Trophoblast cell (in vitro differentiated cells and primary cell): ENCODE measurements at regions not wholly inside any gene's neighbourhood (a gene's known extent, or its start where the extent isn't known, plus 50 kb on each side); places are given as distances from the start of the nearest gene placed in this dataset.

ENCODE experiments used
- DNase-seq, 2 donors: peaks; one replicate each; pipeline ENCODE4 v3.0.0-alpha.2; 2016
- H2AFZ ChIP-seq: 2 replicates; pipeline ENCODE4 v1.6.1; 2013; ENCODE audit warnings: low read length, moderate library complexity, mild to moderate bottlenecking; ENCODE audit not compliant: insufficient read depth, poor library complexity
- H2AK5ac ChIP-seq: 2 replicates; pipeline ENCODE4 v1.6.1; 2013; ENCODE audit warnings: mild to moderate bottlenecking, low read length
- H2BK120ac ChIP-seq: 2 replicates; pipeline ENCODE4 v1.6.1; 2013; ENCODE audit warnings: low read length, mild to moderate bottlenecking, moderate library complexity; ENCODE audit not compliant: insufficient read depth, poor library complexity
- H2BK12ac ChIP-seq: 2 replicates; pipeline ENCODE4 v1.6.1; 2013; ENCODE audit warnings: mild to moderate bottlenecking, low read length, moderate library complexity
- H2BK5ac ChIP-seq: 2 replicates; pipeline ENCODE4 v1.6.1; 2013; ENCODE audit warnings: low read length, low read depth, moderate library complexity, mild to moderate bottlenecking; ENCODE audit not compliant: poor library complexity
- H3K14ac ChIP-seq: 2 replicates; pipeline ENCODE4 v1.6.1; 2013; ENCODE audit warnings: mild to moderate bottlenecking, low read length
- H3K18ac ChIP-seq: 2 replicates; pipeline ENCODE4 v1.6.1; 2013; ENCODE audit warnings: mild to moderate bottlenecking, low read length
- H3K23ac ChIP-seq: 2 replicates; pipeline ENCODE4 v1.6.1; 2013; ENCODE audit warnings: low read length
- H3K27ac ChIP-seq: 2 replicates; pipeline ENCODE4 v1.5.1; 2013; ENCODE audit warnings: low read depth, mild to moderate bottlenecking, inconsistent platforms, low read length, moderate library complexity
- H3K27me3 ChIP-seq: 2 replicates; pipeline ENCODE4 v1.6.1; 2013; ENCODE audit warnings: inconsistent platforms, mild to moderate bottlenecking, low read length, moderate library complexity; ENCODE audit not compliant: insufficient read depth
- H3K36me3 ChIP-seq, 2 experiments: 1 replicate in 1 of 2; 2 replicates in 1 of 2; pipeline ENCODE4 v1.6.1; 2013; ENCODE audit warnings: low read length in 2 of 2, mild to moderate bottlenecking in 2 of 2, moderate library complexity in 1 of 2; ENCODE audit not compliant: insufficient read depth in 2 of 2, control insufficient read depth in 1 of 2
- H3K4ac ChIP-seq: 2 replicates; pipeline ENCODE4 v1.6.1; 2013; ENCODE audit warnings: low read depth, mild to moderate bottlenecking, low read length, moderate library complexity
- H3K4me1 ChIP-seq, 2 experiments: 1 replicate in 1 of 2; 2 replicates in 1 of 2; pipeline ENCODE4 v1.6.1; 2013; ENCODE audit warnings: low read length in 2 of 2, mild to moderate bottlenecking in 2 of 2, moderate library complexity in 1 of 2; ENCODE audit not compliant: insufficient read depth in 2 of 2, control insufficient read depth in 1 of 2
- H3K4me2 ChIP-seq: 2 replicates; pipeline ENCODE4 v1.6.1; 2013; ENCODE audit warnings: inconsistent platforms, mild to moderate bottlenecking, low read length, moderate library complexity
- H3K4me3 ChIP-seq: 2 replicates; pipeline ENCODE4 v1.5.1; 2013; ENCODE audit warnings: mild to moderate bottlenecking, low read depth, low read length, inconsistent platforms
- H3K79me1 ChIP-seq: one replicate; pipeline ENCODE4 v1.6.1; 2013; ENCODE audit warnings: low read length
- H3K79me2 ChIP-seq: 2 replicates; pipeline ENCODE4 v1.6.1; 2013; ENCODE audit warnings: low read length, mild to moderate bottlenecking; ENCODE audit not compliant: control insufficient read depth, insufficient read depth, poor library complexity
- H3K9ac ChIP-seq: 2 replicates; pipeline ENCODE4 v1.6.1; 2013; ENCODE audit warnings: mild to moderate bottlenecking, low read length
- H3K9me3 ChIP-seq: 2 replicates; pipeline ENCODE4 v1.6.1; 2013; ENCODE audit warnings: low read depth, mild to moderate bottlenecking, control low read depth, inconsistent platforms, low read length; ENCODE audit not compliant: insufficient read depth
- H4K12ac ChIP-seq: 2 replicates; pipeline ENCODE4 v1.6.1; 2013; ENCODE audit warnings: low read depth, mild to moderate bottlenecking, low read length, moderate library complexity
- H4K8ac ChIP-seq: 2 replicates; pipeline ENCODE4 v1.6.1; 2013; ENCODE audit warnings: low read depth, mild to moderate bottlenecking, low read length, moderate library complexity
- H4K91ac ChIP-seq: one replicate; pipeline ENCODE4 v1.6.1; 2013; ENCODE audit warnings: low read depth, mild to moderate bottlenecking, low read length, moderate library complexity
- WGBS: extraction: QIAGEN DNeasy Blood & Tissue Kit; methylation state at CpG from one replicate; pipeline ENCODE4 v1.1.7; 2013; ENCODE audit warnings: missing lambda C conversion rate; ENCODE audit not compliant: insufficient read length, insufficient coverage; ENCODE audit errors: extremely low coverage; 5-methylcytosine and 5-hydroxymethylcytosine counted together

DNA sequence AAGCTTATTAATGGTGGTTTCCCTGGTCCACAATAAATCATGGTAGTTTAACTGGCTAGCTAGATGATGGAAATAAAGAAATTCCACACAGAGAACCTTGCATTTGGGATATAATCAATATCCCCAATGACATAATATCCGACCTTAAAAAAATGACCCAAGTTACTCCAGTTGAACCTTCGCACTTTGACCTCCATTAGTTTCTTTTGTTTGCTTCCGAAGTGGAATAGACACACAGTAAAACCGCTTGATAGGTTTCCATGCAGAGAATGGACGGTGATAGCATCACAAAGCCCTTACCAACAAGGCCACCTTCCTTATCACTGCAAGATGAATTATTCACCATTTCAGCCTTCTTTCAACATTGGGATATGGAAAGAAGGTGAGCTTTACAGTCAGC lies 1966.1 kb upstream of the CELF4 start:
- Histone ChIP-seq H3K36me3 (no peaks in the 10 kb centered on the region), H3K14ac (no peak overlapping the region), H3K4ac (no peak overlapping the region), H3K79me1 (no peaks in the 10 kb centered on the region), H3K79me2 (no peaks in the 10 kb centered on the region), H2AFZ (no peak overlapping the region), H3K27ac (no peak overlapping the region), H3K9ac (no peak overlapping the region), H4K91ac (no peak overlapping the region), H3K18ac (no peak overlapping the region), H3K4me2 (no peak overlapping the region), H2AK5ac (no peak overlapping the region), H2BK12ac (no peak overlapping the region), H2BK5ac (no peak overlapping the region), H2BK120ac (no peak overlapping the region), H4K12ac (no peak overlapping the region), H3K4me1 (no peaks in the 10 kb centered on the region), H3K4me3 (no peak overlapping the region), H3K23ac (no peak overlapping the region), H3K27me3 (no peaks in the 10 kb centered on the region), H4K8ac (no peak overlapping the region), H3K9me3 (peaks cover 2% of the 10 kb centered on the region)
- no CpG with 5 or more reads among the region's 5 CpGs for WGBS
- DNase-seq = no peak

DNA sequence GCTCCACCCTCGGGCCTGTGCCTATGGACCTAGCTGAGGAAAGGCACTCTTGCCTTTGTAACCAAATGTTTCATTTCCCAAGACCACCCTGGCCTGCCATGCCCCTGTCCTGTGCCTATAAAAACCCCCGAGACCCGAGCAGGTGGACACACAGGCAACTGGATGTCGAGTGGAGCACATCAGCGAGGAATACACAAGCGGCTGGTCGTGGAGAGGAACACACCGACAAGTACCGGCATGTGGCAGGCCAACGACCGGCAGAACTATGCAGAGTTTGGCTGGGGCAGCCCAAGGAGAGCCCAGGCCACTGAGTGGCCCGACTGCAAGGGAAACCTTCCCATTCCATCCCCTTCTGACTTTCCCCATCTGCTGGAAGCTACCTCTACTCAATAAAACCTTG lies 1963.8 kb upstream of the CELF4 start:
- H2BK5ac ChIP-seq = no peak overlapping the region
- no peak overlapping the region for H4K12ac ChIP-seq
- no peak for DNase-seq
- H3K4ac ChIP-seq = no peak overlapping the region
- H3K36me3 ChIP-seq = no peaks in the 10 kb centered on the region
- no peak overlapping the region for H3K27ac ChIP-seq
- H2BK12ac ChIP-seq = peak overlapping the region; percentile 30
- H3K4me2 ChIP-seq = no peak overlapping the region
- no peak overlapping the region for H2AFZ ChIP-seq
- H3K4me1 ChIP-seq = peaks cover 2 to 5% of the 10 kb centered on the region in 2 experiments
- H3K23ac ChIP-seq = no peak overlapping the region
- H4K8ac ChIP-seq = no peak overlapping the region
- H2BK120ac ChIP-seq = no peak overlapping the region
- no peaks in the 10 kb centered on the region for H3K79me1 ChIP-seq
- H3K27me3 ChIP-seq = no peaks in the 10 kb centered on the region
- no peak overlapping the region for H3K18ac ChIP-seq
- no peak overlapping the region for H3K9ac ChIP-seq
- H3K4me3 ChIP-seq = no peak overlapping the region
- H3K79me2 ChIP-seq = no peaks in the 10 kb centered on the region
- H3K9me3 ChIP-seq = peaks cover 2% of the 10 kb centered on the region
- no CpG with 5 or more reads among the region's 12 CpGs for WGBS
- no peak overlapping the region for H2AK5ac ChIP-seq
- no peak overlapping the region for H3K14ac ChIP-seq
- H4K91ac ChIP-seq = no peak overlapping the region

GRCh38 chr18:39527465-39527864 lies 1961.9 kb upstream of the CELF4 start:
- Histone ChIP-seq H2AFZ (no peak overlapping the region), H3K79me1 (no peaks in the 10 kb centered on the region), H3K9ac (no peak overlapping the region), H4K8ac (no peak overlapping the region), H3K18ac (no peak overlapping the region), H3K79me2 (no peaks in the 10 kb centered on the region), H3K27me3 (no peaks in the 10 kb centered on the region), H3K4ac (no peak overlapping the region), H3K4me2 (no peak overlapping the region), H4K91ac (no peak overlapping the region), H4K12ac (no peak overlapping the region), H3K36me3 (no peaks in the 10 kb centered on the region), H3K23ac (no peak overlapping the region), H2BK12ac (no peak overlapping the region), H2AK5ac (no peak overlapping the region), H2BK120ac (no peak overlapping the region), H3K4me1 (peaks cover 2 to 7% of the 10 kb centered on the region in 2 experiments), H3K9me3 (peaks cover 2% of the 10 kb centered on the region), H3K27ac (no peak overlapping the region), H3K4me3 (no peak overlapping the region), H2BK5ac (no peak overlapping the region), H3K14ac (no peak overlapping the region)
- no CpG with 5 or more reads among the region's 1 CpG for WGBS
- DNase-seq = no peak

- H2BK12ac ChIP-seq = peak overlapping the region; percentile 62
- H3K4me3 ChIP-seq = no peak overlapping the region
- H4K8ac ChIP-seq = no peak overlapping the region
- no peak for DNase-seq
- no peak overlapping the region for H4K12ac ChIP-seq
- H2BK5ac ChIP-seq = no peak overlapping the region
- H2AK5ac ChIP-seq = no peak overlapping the region
- H3K27me3 ChIP-seq = no peaks in the 10 kb centered on the region
- H3K23ac ChIP-seq = no peak overlapping the region
- H3K4ac ChIP-seq = no peak overlapping the region
- H3K18ac ChIP-seq = no peak overlapping the region
- H3K4me1 ChIP-seq = peaks cover 2 to 10% of the 10 kb centered on the region in 2 experiments
- no peak overlapping the region for H4K91ac ChIP-seq
- no peaks in the 10 kb centered on the region for H3K36me3 ChIP-seq
- H3K4me2 ChIP-seq = no peak overlapping the region
- H2BK120ac ChIP-seq = no peak overlapping the region
- H3K27ac ChIP-seq = no peak overlapping the region
- H2AFZ ChIP-seq = no peak overlapping the region
- no peaks in the 10 kb centered on the region for H3K79me1 ChIP-seq
- no peak overlapping the region for H3K14ac ChIP-seq
- H3K9me3 ChIP-seq = peaks cover 2% of the 10 kb centered on the region
- H3K9ac ChIP-seq = no peak overlapping the region
- no peaks in the 10 kb centered on the region for H3K79me2 ChIP-seq
Observed at GRCh38 chr18:39524370-39524769, 1958.8 kb upstream of the CELF4 start.
